GM12865 (cell line): ENCODE measurements at regions not wholly inside any gene's neighbourhood (a gene's known extent, or its start where the extent isn't known, plus 50 kb on each side); places are given as distances from the start of the nearest gene placed in this dataset.
"Not testable (repeated sequence)": the region's sequence is repeated elsewhere in the genome, so short reads cannot be mapped to it uniquely, and the experiment has no call there.

Source experiments
- DNase-seq: peaks from one replicate; pipeline ENCODE4 v3.0.0; 2010; ENCODE audit warnings: low read depth
- H3K4me3 ChIP-seq: 2 replicates; pipeline ENCODE4 v1.5.1; 2011; ENCODE audit warnings: mild to moderate bottlenecking, low read depth, low read length, control low read depth
- TF ChIP-seq, protein P1 (sequence below): IDR thresholded peaks from 2 replicates; pipeline ENCODE4 v1.5.1; 2011; ENCODE audit warnings: low read length, control low read depth, low read depth, inconsistent platforms; ENCODE audit not compliant: insufficient read depth; ENCODE audit errors: missing control alignments

- TF ChIP-seq, protein P1, sequence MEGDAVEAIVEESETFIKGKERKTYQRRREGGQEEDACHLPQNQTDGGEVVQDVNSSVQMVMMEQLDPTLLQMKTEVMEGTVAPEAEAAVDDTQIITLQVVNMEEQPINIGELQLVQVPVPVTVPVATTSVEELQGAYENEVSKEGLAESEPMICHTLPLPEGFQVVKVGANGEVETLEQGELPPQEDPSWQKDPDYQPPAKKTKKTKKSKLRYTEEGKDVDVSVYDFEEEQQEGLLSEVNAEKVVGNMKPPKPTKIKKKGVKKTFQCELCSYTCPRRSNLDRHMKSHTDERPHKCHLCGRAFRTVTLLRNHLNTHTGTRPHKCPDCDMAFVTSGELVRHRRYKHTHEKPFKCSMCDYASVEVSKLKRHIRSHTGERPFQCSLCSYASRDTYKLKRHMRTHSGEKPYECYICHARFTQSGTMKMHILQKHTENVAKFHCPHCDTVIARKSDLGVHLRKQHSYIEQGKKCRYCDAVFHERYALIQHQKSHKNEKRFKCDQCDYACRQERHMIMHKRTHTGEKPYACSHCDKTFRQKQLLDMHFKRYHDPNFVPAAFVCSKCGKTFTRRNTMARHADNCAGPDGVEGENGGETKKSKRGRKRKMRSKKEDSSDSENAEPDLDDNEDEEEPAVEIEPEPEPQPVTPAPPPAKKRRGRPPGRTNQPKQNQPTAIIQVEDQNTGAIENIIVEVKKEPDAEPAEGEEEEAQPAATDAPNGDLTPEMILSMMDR = no peak
- H3K4me3 ChIP-seq = no peak overlapping the region
Measured at GRCh38 chr2:221997683-221998082, 301.1 kb downstream of the PAX3 start.

GRCh38 chr2:221997100-221997499 lies 301.7 kb downstream of the PAX3 start:
- no peak for DNase-seq
- TF ChIP-seq, protein P1 = no peak
- no peak overlapping the region for H3K4me3 ChIP-seq

More at GRCh38 chr2:221997683-221998082, 301.1 kb downstream of the PAX3 start:
- DNase-seq = no peak

DNA sequence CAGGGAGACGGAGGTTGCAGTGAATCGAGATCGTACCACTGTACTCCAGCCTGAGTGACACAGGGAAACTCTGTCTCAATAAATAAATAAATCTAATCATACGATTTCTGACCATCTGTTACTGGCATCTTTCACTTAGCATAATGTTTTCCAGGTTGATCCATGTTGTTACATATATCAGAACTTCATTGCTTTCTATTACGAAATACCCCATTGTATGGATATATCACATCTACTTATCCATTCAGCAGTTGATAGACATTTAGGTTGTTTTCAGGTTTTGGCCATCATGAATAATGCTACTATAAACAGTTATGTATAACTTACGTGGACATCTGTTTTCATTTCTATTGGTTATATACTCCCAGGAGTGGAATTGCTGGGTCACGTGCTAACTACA lies 303.9 kb downstream of the PAX3 start:
- TF ChIP-seq, protein P1 = no peak
- no peak overlapping the region for H3K4me3 ChIP-seq
- no peak for DNase-seq

GRCh38 chr2:221984376-221984775 lies 314.4 kb downstream of the PAX3 start:
- H3K4me3 ChIP-seq, DNase-seq: not testable (repeated sequence)

- no peak overlapping the region for H3K4me3 ChIP-seq
- TF ChIP-seq, protein P1 = no peak
- no peak for DNase-seq
Measured at GRCh38 chr2:221981912-221982470, 316.8 kb downstream of the PAX3 start.

DNA sequence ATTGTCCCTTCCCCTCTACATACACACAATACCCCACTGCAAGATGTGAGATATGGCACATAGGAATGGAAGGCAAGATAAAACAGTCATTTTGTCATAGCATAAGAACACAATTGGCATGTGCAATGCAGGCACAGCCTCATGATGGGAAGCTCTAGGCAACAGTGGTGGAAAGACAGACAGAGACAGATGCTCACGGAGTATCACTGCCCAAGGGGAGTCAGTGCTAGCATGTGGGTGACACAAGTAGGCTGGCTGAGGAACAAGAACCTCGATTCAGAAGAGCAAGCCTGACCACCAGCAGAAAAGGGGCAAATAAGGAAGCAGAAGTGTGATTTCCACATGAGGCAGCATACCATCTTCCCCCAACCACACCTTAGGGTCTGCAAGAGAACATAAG lies 323.6 kb downstream of the PAX3 start:
- DNase-seq = no peak
- no peak overlapping the region for H3K4me3 ChIP-seq
- TF ChIP-seq, protein P1 = no peak

DNA sequence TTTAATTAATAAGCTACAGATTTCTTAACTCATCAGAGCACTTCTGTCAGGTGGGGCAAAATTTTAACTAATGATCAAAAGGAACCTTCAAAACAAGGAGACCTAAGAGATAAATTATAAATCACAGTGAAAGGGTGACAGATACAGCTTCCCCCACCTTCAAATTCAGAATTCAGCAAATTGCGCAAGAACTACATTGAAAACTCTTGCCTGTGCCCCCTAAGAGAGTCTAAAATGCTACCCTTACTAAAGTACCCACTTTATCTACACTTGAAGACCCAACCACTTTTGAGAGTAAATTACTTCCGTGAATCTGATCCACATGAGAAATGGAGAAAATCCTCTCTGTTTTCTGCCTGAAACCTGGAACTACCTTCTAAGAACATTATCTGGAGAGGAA lies 324.9 kb downstream of the PAX3 start:
- no peak overlapping the region for H3K4me3 ChIP-seq
- TF ChIP-seq, protein P1 = no peak

DNA sequence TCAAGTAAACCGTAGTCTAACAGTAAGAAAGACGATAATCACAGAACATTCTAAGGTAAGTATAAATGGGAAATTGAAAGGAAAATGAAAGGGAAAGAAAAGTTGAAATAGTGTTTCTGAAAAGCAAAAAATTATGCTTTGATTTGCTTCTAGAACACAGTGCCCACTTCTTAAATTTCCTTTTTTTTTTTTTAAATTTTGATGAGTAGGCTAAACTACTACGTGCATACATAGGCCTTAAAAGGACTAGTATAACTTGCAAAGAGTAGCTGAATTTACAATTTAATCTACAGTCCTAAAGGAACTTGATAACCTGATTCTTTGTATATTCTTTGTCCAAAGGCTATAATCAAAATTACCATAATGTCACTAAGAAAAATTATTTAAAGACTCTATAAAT lies 325.3 kb downstream of the PAX3 start:
- no peak for DNase-seq
- no peak overlapping the region for H3K4me3 ChIP-seq
- TF ChIP-seq, protein P1 = no peak

More for the DNA sequence above, 324.9 kb downstream of the PAX3 start:
- no peak for DNase-seq
